ENCODE measurements at regions not wholly inside any gene's neighbourhood (a gene's known extent, or its start where the extent isn't known, plus 50 kb on each side); places are given as distances from the start of the nearest gene placed in this dataset.

DNA sequence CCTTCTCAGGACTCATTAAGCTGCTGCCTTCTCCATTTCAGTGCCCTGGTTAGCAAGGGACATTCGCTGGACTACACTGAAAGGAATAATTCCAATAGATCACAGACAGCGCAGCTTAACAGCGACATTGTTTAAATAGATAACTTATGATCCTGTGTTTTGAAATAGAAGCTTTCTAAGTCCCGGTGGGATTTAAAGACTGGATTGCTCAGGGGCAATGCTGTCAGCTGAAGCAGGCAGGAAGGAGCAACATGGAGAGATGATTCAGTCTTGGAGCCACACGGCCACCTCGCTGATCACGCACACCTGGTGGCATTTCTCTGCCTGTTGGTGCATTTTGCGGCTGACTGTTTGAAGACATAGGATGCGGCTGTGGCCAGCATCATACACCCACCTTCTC is 292.0 kb downstream of the FOXL1 start:
- TF ChIP-seq, protein P1, sequence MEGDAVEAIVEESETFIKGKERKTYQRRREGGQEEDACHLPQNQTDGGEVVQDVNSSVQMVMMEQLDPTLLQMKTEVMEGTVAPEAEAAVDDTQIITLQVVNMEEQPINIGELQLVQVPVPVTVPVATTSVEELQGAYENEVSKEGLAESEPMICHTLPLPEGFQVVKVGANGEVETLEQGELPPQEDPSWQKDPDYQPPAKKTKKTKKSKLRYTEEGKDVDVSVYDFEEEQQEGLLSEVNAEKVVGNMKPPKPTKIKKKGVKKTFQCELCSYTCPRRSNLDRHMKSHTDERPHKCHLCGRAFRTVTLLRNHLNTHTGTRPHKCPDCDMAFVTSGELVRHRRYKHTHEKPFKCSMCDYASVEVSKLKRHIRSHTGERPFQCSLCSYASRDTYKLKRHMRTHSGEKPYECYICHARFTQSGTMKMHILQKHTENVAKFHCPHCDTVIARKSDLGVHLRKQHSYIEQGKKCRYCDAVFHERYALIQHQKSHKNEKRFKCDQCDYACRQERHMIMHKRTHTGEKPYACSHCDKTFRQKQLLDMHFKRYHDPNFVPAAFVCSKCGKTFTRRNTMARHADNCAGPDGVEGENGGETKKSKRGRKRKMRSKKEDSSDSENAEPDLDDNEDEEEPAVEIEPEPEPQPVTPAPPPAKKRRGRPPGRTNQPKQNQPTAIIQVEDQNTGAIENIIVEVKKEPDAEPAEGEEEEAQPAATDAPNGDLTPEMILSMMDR (IDR thresholded peaks at IDR 0.05; ENCODE audit: borderline replicate concordance, extremely low read depth, low read length, poor library complexity, severe bottlenecking): no peak
- no peak for TF ChIP-seq EZH2 (IDR thresholded peaks at IDR 0.05; ENCODE audit: borderline replicate concordance, low read depth, low read length, severe bottlenecking)
